ENCODE measurements at regions not wholly inside any gene's neighbourhood (a gene's known extent, or its start where the extent isn't known, plus 50 kb on each side); places are given as distances from the start of the nearest gene placed in this dataset.

DNA sequence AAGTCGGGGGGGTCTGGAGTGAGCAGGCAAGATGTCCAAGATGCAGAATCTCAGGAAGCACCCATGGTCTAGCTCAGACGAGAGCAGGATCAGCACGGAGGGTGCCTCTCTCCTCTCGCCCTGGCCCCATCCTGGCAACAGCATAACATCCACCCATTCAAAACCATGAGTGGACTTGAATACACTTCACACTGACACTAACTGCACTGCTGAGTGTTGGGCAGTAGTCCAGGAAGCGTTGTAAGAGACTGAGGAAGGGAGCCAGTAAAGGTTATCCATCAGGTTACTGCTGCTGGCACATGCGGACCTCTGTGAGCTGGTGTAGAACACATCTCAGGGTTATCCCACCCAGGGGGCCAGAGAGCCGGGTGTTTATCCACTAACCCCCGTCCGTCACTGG, 131.0 kb upstream of the TOPAZ1 start:
- no peak for DNase-seq (ENCODE audit: insufficient read length, low spot score)
- no peak for FAIRE-seq

DNA sequence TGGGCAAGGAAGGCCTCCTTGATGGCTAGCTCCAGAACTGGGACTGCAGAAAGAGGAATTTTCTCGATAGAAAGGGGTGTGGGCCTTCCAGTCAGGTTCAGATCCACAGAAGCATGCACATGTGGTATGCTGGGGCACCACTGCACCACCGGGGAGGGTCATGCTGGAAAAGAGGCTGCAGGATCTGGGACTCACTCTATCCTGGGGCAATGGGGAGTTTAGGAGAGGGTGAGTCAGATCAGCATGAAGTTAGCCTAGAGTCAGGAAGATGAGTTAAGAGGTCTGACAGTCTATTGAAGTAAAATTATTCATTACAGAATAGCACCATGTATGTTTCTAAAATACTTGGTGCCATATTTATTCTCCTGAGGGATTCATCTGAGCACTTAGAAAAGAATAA, 130.2 kb upstream of the TOPAZ1 start:
- TF ChIP-seq, protein P1, sequence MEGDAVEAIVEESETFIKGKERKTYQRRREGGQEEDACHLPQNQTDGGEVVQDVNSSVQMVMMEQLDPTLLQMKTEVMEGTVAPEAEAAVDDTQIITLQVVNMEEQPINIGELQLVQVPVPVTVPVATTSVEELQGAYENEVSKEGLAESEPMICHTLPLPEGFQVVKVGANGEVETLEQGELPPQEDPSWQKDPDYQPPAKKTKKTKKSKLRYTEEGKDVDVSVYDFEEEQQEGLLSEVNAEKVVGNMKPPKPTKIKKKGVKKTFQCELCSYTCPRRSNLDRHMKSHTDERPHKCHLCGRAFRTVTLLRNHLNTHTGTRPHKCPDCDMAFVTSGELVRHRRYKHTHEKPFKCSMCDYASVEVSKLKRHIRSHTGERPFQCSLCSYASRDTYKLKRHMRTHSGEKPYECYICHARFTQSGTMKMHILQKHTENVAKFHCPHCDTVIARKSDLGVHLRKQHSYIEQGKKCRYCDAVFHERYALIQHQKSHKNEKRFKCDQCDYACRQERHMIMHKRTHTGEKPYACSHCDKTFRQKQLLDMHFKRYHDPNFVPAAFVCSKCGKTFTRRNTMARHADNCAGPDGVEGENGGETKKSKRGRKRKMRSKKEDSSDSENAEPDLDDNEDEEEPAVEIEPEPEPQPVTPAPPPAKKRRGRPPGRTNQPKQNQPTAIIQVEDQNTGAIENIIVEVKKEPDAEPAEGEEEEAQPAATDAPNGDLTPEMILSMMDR (IDR thresholded peaks at IDR 0.05; ENCODE audit: insufficient read depth, missing control alignments): no peak
- no peak for DNase-seq (ENCODE audit: insufficient read length, low spot score)
- FAIRE-seq: no peak

More for the DNA sequence above, 131.0 kb upstream of the TOPAZ1 start:
- TF ChIP-seq, protein P1 (IDR thresholded peaks at IDR 0.05; ENCODE audit: insufficient read depth, missing control alignments): no peak

DNA sequence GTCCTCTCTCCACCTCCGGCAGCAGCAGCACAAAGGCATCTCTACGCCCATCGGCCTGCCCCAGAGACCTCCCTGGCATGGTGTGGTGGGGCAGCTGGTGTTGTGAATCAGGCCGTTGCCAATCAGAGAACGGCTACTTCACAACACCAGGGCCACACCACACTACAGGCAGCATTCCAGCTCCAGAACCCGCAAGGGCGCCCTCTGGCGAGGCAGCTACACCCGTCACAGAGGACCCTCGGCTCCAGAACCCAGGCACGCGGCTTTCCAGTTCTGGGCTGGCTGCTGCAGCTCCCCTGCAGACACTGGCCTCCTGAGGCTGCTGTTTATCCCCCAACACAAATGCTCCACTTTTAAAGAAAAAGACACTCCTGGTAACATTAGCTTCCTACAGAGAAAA, 127.5 kb upstream of the TOPAZ1 start:
- TF ChIP-seq, protein P1 (IDR thresholded peaks at IDR 0.05; ENCODE audit: insufficient read depth, missing control alignments): no peak
- FAIRE-seq (no peak), DNase-seq (ENCODE audit: insufficient read length, low spot score) (no peak)

DNA sequence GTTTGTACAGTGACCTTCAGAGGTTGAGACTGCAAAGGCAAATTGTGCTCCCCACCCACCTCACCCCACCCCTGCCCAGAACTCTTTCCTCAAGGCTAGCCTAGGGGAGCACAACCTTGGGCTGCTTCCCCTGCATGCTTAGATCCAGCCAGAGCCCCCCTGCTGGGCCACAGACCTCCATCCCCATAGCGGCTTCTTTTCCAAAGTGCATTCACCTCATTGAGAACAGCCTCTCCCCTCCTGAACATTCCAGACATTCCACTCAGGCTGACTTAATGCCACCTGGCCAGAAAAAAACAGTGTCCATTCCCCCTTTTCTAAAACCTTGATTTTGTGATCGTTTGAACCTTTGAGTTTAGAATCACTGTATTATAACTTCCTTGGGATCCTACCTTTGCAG, 124.4 kb upstream of the TOPAZ1 start:
- TF ChIP-seq, protein P1 (IDR thresholded peaks at IDR 0.05; ENCODE audit: insufficient read depth, missing control alignments): no peak
- no peak for DNase-seq (ENCODE audit: insufficient read length, low spot score)
- no peak for FAIRE-seq

DNA sequence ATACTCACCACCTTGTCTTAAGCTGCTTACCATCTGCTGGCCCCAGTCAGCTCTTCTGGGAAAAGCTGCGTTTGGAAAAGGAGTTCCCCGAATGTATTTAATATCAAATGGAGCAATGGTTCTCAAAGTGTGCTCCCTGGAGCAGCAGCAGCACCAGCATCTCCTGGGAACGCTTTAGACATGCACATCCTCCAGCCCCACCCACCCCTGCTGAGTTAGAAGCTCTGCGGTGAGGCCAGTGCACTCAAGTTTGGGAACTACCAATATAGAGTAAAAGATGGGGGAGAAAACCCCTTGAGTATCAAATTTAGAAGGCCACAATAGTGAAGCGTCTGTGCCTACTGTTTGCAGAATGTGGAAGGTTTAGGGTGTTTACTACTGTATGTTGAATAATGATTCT, 124.0 kb upstream of the TOPAZ1 start:
- TF ChIP-seq, protein P1 (IDR thresholded peaks at IDR 0.05; ENCODE audit: insufficient read depth, missing control alignments): no peak
- FAIRE-seq: no peak
- DNase-seq (ENCODE audit: insufficient read length, low spot score): no peak

DNA sequence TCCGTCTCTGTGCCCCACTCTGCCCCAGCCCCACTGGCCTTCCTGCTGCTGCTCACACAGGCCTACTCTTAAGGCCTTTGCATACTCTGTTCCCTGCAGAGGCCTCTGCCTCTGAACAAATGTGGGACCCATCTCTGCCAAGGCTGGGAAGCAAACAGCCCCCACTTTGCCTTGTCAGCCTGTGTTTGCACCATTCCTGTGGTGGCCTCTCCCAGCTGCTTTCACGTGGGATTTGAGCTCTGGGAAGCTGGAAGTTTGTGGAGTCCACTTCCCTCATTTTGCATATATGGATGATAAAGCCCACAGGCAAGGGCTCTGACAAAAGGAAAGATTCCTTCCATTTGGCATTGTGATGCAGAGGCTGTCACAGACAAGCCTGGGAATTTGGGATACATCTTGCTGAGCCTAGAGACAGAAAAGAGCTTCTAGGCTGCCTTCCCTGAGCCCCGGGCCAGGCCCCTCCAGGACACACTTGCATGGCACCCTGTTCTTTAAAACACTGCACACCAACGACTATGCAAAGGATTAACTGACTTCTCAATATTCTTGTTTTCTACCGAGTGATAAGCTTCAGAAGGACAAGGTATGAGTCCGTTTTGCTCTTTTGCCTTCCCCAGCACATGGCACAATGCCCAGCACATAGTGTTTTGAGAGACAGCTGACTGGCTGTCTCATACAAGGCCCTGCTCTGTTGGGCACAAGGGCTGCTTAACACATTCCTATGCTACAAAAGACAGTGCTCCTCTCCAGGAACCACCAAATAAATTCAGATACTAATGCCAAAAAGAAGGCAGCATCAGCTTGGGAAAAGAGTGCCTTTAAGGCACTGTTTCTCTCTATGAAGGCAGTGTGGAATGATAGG, 120.7 kb upstream of the TOPAZ1 start:
- FAIRE-seq: no peak
- DNase-seq (ENCODE audit: insufficient read length, low spot score): no peak
- TF ChIP-seq, protein P1 (IDR thresholded peaks at IDR 0.05; ENCODE audit: insufficient read depth, missing control alignments): no peak

DNA sequence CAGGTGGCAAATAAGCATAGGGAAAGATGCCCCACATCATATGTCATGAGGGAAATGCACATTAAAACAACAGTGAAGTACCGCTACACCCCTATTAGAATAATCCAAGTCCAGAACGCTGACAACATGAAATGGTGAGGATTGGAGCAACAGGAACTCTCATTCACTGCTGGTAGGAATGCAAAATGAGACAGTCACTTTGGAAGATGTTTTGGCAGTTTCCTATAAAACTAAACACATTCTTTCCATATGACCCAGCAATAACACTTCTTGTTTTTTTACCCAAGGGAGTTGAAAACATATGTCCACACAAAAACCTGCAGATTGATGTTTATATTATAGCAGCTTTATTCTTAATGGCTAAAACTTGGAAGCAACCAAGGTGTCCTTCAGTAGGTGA, 116.4 kb upstream of the TOPAZ1 start:
- FAIRE-seq (no peak), DNase-seq (ENCODE audit: insufficient read length, low spot score) (no peak)
- TF ChIP-seq, protein P1 (IDR thresholded peaks at IDR 0.05; ENCODE audit: insufficient read depth, missing control alignments): no peak

All from D721Med (cell line).